CD4-positive, alpha-beta T cell treated with Interferon gamma for 1 hour (primary cell): ENCODE measurements at regions not wholly inside any gene's neighbourhood (a gene's known extent, or its start where the extent isn't known, plus 50 kb on each side); places are given as distances from the start of the nearest gene placed in this dataset.
"Not testable (repeated sequence)": the region's sequence is repeated elsewhere in the genome, so short reads cannot be mapped to it uniquely, and the experiment has no call there.

Experiments
- DNase-seq: peaks from one replicate; pipeline ENCODE4 v3.0.0-alpha.2; 2020

DNA sequence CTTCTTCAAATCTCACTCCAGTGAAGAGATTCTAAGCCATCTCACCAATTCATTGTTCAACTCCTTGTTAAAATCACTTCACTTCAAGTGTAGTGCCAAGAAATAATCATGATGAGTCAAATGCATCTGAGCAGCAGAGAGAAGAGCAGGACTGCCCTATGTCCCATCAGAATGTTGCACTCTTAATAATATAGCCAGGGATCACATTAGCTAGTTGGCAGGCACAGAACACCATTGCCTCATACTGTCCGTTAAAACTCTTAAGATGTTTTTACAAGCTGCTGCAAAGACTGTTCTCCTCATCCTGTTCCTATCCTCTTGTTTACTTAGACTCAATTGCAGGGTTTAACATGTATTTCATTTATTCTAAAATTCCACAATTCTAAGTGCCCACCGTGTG lies 432.9 kb downstream of the PLPP3 start:
- DNase-seq = no peak

DNA sequence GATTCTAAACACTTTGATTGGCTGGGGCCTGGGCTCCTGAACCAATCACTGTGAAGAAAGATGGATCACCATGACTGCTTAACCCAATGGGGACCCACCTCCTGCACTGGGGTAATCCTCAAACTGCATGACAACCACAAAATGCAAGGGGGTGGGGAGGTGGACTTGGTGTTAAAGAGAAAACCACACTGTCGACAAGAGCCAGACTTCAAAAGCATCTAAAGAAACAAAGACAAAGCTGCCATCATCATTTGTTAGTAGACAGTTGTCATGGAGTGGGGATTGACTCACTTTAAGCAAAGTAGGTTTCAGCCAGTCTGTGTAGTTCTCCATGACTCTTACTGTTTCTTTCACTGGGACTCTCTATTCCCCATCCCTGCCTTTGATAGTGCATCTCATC lies 433.8 kb downstream of the PLPP3 start:
- no peak for DNase-seq

DNA sequence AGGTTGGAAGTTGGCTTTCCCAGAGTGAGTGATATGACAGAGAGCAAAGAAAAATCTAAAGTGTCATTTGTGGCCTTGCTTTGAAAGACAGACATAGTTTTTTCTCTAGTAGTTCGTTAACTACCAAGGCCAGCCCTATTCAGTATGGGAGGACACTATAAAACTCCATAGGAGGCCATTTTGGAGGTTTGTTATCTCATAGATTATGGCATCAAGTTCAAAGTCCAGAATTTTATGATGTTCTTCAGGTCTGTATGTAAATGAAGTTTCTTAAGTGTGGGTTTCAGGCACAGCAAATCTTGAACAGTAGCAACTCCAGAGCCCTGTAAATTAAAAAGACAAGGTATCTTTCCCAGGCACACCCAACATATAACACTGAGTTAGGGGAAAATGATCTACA lies 437.1 kb downstream of the PLPP3 start:
- no peak for DNase-seq

DNA sequence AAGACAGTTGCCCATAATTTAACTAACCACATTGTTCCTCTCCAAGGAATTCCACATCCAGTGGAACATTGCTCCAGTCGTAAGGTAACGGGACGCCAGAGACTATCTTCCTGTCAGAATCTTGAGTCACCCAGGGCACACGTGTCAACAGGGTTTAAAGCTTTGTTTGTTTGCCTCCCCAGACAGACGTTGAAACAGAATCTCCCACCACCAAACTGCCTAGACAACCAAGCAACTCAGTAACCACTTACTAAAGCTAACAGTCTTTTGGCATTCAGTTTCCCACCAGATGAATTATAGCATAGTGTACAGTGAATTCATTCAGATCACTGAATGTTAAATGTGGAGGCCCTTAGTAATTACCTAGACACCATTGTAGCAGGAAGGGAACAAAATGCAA lies 439.5 kb downstream of the PLPP3 start:
- no peak for DNase-seq

DNA sequence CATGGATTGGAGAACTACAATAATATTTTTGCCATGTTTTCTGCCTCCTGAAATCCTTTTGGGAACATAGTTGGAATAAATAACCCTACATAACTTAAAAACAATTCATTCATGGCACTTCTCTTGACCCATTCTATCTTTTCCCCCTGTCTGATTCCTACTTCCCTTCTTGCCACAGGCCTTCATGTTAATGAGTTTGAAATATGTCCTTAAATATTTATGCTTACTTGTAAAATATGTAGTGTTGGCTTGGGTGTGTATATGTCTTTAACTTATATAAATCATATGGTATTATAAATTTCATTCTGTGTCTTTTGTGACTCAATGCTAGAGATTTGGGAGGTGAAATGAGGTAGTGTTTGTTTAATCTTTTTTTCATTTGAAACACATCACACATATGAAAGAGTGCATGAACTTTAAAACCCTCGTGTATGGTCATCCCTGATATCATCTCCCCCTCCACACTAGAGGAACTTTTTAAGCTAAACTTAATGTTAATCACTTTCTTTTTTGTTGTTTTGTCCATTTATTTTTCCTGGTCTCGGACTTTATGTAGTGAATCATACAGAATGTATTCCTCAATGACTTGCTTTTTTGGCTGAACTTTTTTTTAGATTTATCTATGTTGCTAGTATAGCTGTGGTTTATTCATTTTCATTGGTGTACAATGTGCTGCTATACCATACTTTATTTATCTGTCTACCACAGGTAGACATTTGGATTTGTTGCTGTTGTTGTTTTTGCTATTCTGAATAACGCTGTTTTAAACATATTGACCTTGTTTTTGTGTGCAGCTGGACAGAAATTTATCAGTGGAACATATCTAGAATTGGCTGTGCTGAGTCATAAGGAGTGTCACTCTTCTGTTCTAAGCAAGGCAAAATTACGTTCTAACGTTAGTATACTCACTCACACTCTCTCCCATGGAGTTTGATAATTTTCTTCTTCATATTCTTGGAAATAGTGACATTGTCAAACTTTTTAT lies 441.6 kb downstream of the PLPP3 start:
- DNase-seq = no peak

DNA sequence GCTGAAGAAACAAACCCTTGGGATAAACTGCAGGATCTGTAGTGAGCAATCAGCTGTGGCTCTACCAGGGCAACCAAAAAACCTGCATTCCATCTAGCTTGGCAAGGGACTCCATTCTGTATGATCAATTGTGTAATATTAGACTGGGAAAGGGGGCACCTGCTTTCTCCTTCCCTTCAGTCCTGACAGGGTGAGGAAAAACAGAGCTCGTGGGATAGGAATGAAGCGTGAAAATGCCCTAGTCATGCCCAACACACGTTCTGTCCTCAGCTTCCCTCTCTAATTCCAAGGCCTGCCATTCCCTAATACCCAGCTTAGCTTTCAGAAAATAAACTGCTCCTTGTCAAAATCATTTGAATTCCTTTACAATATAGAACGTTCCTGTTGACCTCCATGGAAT lies 442.3 kb downstream of the PLPP3 start:
- no peak for DNase-seq

DNA sequence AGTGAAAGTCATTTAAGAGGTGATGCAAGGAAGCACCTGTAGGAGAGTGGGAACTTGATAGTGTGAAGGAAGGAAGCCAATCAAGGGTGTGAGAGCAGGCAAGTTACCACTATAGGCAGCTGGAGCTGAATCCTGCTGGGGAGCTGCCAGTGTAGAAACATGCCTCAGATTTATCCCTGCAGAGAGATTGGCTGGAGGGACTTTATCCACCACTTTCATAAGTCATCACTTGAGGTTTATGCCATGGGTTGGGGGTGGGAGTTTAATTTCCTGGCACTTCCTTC lies 443.6 kb downstream of the PLPP3 start:
- no peak for DNase-seq

DNA sequence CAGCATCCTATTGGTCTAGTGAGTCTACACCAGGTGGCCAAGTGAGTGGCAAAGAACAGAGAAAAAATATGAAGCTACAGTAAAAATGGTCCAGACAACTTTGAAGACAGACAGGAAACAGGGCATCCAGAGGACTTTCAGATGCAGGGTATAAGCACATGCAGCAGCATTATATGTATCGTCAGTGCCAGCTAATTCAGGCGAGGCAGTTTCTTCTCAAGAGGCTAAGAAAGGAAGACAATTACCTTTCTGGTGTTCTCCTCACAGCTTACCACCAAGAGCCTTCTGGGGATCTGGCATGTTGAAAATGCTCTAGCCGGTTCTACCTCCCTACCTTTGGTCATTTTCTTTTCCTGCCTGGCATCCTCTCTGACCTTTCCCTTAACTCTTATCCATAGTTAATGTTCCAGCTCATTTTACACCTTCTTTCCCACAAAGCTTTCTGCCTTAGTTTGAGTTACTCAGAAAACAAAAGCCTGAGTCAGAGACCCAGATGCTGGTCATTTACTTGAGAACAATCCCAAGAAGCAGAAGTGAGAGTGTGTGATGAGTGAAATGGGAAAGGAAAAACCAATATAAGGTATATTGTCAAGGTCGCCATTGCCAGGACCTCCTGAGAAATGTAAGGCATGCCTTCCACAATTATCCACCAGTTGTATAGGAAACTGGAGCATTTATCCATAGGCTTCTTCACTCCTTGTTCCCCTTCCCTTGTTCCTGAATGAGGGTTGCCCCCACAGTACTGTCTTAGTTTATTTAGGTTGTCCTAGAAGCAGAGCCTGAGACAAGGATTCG lies 444.1 kb downstream of the PLPP3 start:
- DNase-seq = no peak

DNA sequence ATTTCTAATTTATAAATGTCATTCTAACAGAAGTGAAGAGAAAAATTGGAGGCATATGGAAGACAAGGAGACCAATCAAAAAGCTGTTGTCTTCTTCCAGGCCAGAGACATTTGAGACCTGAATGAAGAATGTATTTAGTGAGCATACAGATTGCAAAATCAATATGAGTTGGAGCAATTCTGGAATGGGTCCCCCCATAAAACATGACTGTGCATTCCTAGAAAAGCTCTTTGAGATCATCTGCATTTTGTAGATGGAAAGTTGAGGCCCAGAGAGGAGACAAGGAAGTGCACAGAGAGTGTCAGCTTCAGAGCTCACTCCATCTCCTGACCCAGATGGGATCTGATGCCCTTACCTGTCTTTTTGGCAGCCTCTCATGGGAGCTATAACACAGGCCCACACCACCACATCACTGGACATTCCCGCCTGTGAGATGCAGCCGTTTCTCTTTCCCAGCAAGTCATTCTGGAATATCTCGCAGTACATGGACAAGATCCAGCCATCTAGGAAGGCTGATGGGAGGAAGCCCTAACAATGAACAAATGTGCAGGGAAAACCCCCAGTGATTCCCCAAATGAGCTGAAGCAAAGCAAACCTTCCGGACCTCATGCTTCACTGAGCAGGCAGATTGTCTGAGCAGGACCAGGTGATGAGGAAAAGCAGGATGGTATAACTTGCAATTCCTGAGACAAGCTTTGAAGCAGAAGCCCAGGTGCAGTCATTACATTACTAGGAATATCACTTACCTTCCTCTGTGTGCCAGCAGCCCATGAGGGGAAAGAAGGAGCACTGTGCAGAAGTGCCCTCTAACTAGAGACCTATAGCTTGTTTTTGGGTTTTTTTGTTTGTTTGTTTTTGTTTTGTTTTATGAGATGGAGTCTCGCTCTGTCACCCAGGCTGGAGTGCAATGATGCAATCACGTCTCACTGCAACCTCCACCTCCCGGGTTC lies 445.6 kb downstream of the PLPP3 start:
- no peak for DNase-seq

DNA sequence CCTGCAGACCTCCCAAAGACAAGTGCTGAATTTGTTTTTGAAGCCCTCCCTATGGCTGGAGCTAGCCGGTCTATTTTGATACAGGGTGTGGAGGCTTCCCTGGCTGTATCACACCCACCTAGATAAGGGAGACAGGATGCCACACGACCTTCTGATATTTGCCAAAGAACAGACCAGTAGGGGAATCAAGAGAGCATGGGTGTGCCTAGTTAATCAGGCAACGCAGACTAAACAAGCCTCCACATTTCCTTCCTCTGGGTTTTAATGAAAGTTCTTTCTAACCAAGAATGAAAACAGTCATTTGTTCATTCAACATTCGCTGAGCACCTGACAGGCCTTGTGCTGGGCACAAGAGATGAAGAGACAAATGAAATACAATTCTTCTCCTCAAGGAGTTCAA lies 446.8 kb downstream of the PLPP3 start:
- DNase-seq = no peak

DNA sequence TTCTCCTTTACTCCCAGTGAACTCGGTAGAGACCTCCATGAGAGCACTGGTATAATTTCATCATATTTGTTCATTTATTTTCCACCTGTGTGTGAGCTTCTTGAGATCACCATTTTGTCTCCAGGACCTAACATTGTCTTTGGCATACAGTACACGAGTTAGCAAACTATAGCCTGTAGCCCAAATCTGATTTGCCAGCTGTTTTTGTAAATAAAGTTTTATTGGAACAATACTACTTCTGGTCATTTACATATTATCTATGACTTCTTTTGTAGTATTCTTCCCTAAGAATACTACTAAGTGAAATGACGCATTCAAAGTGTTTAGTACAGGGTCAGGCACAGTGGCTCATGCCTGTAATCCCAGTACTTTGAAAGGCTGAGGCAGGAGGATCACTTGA lies 449.5 kb downstream of the PLPP3 start:
- DNase-seq = no peak

DNA sequence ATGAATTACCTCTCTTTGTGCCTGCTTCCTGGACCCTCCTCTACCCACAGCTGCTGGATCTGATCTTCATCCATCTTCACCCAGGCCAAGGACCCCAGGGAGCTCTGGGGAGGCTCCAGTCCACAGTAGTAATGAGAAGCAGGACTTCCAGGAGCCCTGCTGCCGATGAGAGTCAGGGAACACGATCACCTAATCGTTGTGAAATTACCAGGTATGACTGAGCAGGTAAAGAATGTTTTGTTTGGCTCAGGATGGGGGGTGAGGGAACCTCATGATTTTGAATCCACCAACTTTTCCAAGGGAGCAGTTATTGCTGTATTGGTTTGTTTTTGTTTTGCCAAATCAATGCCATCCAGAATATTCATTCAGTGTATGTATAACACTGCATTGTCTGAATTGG lies 454.0 kb downstream of the PLPP3 start:
- no peak for DNase-seq

DNA sequence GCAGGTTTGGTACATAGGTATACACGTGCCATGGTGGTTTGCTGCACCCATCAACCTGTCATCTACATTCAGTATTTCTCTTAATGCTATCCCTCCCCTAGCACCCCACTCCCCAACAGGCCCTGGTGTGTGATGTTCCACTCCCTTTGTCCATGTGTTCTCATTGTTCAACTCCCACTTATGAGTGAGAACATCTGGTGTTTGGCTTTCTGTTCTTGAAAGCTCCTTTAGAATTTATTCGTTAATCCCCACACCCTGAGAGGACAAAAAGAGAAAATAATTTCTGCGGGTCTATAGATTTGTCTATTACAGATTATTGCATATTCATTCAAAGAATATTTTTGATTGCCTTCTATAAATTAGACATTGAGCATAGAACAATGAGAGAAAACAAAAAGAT lies 455.5 kb downstream of the PLPP3 start:
- DNase-seq = no peak

DNA sequence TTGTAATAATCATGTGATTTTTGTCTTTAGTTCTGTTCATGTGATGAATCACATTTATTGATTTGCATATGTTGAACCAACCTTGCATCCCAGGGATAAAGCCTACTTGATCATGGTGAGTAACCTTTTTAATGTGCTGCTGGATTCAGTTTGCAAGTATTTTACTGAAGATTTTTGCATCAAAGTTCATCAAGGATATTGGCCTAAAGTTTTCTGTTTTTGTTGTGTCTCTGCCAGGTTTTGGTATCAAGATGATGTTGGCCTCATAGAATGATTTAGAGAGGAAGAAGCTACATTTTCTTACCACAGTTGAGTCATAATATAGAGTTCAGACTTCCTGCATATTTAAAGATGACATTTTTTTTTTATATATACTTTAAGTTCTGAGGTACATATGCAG lies 455.9 kb downstream of the PLPP3 start:
- no peak for DNase-seq

DNA sequence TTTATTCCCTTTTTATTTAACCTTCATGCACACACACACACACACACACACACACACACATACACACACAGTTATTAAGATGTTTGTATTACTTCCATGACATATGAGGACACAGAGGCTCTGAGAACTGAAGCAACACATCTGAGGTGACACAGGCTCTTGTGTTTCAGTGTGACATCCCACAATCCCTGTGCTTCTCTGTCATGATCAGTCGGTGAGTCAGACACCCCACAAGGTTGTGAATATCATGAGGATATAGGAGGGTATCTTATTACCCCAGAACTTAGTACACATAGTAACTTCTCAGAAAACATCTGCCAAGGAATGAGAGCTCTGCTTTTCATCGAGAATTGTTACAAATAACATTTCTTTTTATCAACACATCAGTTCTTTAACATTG lies 459.3 kb downstream of the PLPP3 start:
- no peak for DNase-seq

DNA sequence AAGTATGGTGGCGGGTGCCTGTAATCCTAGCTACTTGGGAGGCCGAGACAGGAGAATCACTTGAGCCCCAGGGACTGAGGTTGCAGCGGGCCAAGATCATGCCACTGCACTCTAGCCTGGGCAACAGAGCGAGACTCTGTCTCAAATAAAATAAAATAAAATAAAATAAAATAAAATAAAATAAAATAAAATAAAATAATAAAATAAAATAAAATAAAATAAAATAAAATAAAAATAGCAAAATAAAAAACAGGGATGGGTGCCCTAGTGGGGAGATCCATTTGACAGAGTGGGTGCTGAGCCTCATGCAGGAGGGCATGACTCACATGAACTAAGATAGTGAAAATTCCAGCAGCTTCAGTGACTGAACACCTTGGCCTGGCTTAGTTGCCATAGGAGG lies 460.7 kb downstream of the PLPP3 start:
- DNase-seq = not testable (repeated sequence)

DNA sequence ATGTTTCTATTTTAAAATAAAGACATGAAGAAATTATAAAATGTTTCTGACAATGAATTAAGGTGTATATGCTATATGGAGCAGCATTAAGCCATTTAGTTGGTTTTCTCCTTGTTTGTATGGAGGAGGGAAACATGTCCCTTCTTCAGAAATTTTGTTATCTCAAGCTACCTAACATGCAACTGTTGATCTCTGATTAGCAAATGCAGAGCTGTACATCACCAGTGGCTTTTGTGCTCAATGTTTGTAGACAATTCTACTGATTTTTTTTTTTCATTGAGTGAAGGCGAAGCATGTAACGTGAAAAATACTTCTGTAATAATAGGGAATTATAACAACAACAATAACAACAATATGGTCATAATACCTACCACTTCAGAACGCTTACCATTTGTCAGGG lies 463.7 kb downstream of the PLPP3 start:
- DNase-seq = no peak

DNA sequence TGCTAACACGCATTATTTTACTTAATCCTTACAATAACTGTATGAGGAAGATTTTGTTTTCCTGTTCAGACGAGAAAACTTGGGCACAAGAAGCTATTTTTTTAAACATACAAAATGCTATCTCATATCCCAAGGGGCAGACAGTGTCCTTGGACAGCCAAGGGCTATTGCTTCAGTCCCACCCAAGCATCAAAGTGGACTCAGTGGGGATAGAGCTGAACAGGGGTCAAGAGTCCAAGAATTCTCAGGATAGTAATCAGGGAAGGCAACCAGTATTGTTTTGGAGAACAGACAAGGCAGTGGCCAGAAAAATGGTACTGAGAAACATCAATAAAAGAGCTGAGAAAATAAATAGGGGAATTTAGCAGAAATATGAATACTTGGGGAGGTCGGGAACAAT lies 465.7 kb downstream of the PLPP3 start:
- no peak for DNase-seq

DNA sequence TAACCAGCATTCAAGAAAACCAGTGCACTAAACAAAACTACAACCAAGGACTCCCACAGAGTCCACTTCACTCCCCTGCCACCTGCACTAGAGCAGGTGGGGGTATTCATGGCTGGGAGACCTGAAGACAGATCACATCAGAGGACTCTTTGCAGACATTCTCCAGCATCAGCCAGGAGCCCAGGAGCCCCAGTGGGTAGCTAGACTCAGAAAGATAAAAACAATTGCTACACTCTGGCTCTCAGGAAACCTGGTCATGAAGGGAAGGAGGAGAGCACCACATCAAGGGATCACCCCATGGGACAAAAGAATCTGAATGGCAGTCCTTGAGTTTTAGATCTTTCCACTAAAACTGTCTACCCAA lies 472.1 kb downstream of the PLPP3 start:
- no peak for DNase-seq

DNA sequence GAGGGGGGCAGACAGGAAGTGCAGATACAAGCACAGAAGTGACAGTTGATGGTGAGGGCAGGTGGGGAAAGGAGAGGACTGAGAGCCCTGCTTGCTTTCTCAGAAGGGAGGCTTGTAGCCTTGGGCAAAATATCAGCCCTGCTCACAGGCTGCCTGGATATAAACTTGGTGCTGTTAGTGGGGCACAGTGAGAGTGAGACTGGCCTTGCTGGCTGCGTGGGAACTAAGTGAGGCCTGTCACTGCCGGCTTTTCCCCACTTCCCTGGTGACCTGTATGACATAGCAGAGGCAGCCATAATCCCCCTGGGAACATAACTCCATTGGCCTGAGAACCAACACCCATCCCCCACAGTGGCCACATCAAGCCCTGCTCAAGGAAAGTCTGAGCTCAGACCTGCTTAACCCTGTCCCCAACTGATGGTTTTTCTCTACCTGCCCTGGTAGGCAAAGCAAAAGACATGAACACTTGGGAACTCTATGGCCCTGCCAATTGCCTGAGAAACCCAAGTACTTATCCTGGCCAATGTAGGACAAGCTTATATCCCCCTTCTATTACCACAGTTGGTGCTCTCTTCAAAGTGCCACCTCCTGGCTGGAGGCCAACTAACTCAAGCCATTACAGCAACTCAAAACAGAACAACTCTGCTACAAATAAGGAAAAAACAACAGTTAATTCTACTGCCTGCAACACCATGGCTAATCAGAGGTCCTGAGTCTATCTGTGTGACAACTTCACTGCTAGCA lies 472.7 kb downstream of the PLPP3 start:
- no peak for DNase-seq

DNA sequence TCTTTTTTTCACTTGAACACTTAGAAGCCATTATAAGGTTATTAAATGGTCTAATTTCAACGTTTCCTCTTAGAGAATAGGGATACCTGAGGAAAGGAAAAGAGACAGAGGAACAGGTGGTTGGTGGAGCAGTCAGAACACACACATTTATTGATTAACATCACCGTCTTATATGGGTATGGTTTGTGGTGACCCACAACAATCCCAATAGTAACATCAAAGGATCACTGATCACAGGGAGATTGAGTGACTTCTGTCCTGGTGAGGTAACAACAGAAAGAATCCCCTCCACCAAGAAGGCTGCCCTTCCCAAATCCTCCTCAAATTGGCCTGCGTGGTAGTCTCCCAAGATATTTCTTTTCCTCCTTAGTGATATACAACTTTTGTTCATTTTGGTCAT lies 474.0 kb downstream of the PLPP3 start:
- no peak for DNase-seq

DNA sequence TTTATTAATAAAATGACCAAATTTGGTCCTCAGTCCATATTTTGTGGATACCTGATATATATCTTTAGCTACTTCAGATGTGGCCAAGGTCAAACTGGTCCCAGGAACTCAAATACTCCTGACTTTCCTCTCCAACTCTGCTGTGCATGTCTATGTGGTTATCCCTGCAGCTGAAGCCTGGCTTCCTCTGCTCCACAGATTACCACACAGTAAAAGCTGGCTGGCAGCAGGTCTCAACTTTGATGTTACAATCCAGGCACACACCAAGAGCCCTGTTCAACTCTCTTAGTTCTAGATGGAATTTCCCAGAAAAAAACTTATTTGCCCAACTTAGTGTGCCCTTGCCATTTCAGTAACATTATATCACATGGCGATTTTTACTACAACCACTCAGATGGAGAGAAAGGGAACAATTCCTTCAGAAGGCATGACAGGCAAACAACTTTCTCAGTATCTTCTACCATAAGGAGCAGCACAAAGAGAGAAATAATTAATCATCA lies 479.5 kb downstream of the PLPP3 start:
- no peak for DNase-seq
